ENCODE measurements at regions not wholly inside any gene's neighbourhood (a gene's known extent, or its start where the extent isn't known, plus 50 kb on each side); places are given as distances from the start of the nearest gene placed in this dataset.

GRCh38 chr1:239590556-239590955 is 204.2 kb downstream of the CHRM3 start:
- Histone ChIP-seq H3K4me1 (no peaks in the 10 kb centered on the region), H3K36me3 (replicated peaks) (no peaks in the 10 kb centered on the region), H3K27me3 (ENCODE audit: low read depth) (no peaks in the 10 kb centered on the region), H3K9me3 (no peaks in the 10 kb centered on the region; the same call in 1 of the 2 replicates), H3K4me3 (no peak overlapping the region)
- in situ Hi-C loops (cut with MboI; ENCODE audit: low sequenced_read_pairs) = no loop called here
- DNase-seq (ENCODE audit: low spot score in 2 of 2) = no peak

- no peaks in the 10 kb centered on the region for H3K27me3 ChIP-seq (ENCODE audit: low read depth)
- in situ Hi-C loops (cut with MboI; ENCODE audit: low sequenced_read_pairs) = no loop called here
- no peak for DNase-seq (ENCODE audit: low spot score in 2 of 2)
- H3K9me3 ChIP-seq = no peaks in the 10 kb centered on the region
- no peaks in the 10 kb centered on the region for H3K36me3 ChIP-seq (replicated peaks)
- H3K4me3 ChIP-seq = no peak overlapping the region
- H3K4me1 ChIP-seq = no peaks in the 10 kb centered on the region
These were observed 207.2 kb downstream of the CHRM3 start for GRCh38 chr1:239593527-239593926.

- H3K9me3 ChIP-seq = no peaks in the 10 kb centered on the region
- H3K27me3 ChIP-seq (ENCODE audit: low read depth) = no peaks in the 10 kb centered on the region
- no peaks in the 10 kb centered on the region for H3K4me1 ChIP-seq
- no peak overlapping the region for H3K4me3 ChIP-seq
- no peak for DNase-seq (ENCODE audit: low spot score in 2 of 2)
- in situ Hi-C loops (cut with MboI; ENCODE audit: low sequenced_read_pairs) = no loop called here
- no peaks in the 10 kb centered on the region for H3K36me3 ChIP-seq (replicated peaks)
These were observed 214.2 kb downstream of the CHRM3 start for GRCh38 chr1:239600588-239600987.

- in situ Hi-C loops (cut with MboI; ENCODE audit: low sequenced_read_pairs) = no loop called here
- DNase-seq (ENCODE audit: low spot score in 2 of 2) = no peak
- Histone ChIP-seq H3K4me1 (no peaks in the 10 kb centered on the region), H3K9me3 (no peaks in the 10 kb centered on the region), H3K27me3 (ENCODE audit: low read depth) (no peaks in the 10 kb centered on the region), H3K36me3 (replicated peaks) (no peaks in the 10 kb centered on the region), H3K4me3 (no peak overlapping the region)
These were observed 214.7 kb downstream of the CHRM3 start for GRCh38 chr1:239601108-239601507.

GRCh38 chr1:239603530-239603929 is 217.2 kb downstream of the CHRM3 start:
- DNase-seq (ENCODE audit: low spot score in 2 of 2) = no peak
- in situ Hi-C loops (cut with MboI; ENCODE audit: low sequenced_read_pairs) = no loop called here
- no peak overlapping the region for H3K4me3 ChIP-seq
- H3K4me1 ChIP-seq = no peaks in the 10 kb centered on the region
- no peaks in the 10 kb centered on the region for H3K27me3 ChIP-seq (ENCODE audit: low read depth)
- no peaks in the 10 kb centered on the region for H3K9me3 ChIP-seq
- H3K36me3 ChIP-seq (replicated peaks) = no peaks in the 10 kb centered on the region

GRCh38 chr1:239606850-239607400 is 220.6 kb downstream of the CHRM3 start:
- no peaks in the 10 kb centered on the region for H3K4me1 ChIP-seq
- H3K4me3 ChIP-seq = no peak overlapping the region
- H3K36me3 ChIP-seq (replicated peaks) = no peaks in the 10 kb centered on the region
- in situ Hi-C loops (cut with MboI; ENCODE audit: low sequenced_read_pairs) = no loop called here
- no peaks in the 10 kb centered on the region for H3K27me3 ChIP-seq (ENCODE audit: low read depth)
- no peak for DNase-seq (ENCODE audit: low spot score in 2 of 2)
- H3K9me3 ChIP-seq = no peaks in the 10 kb centered on the region

GRCh38 chr1:239608469-239608868 is 222.1 kb downstream of the CHRM3 start:
- H3K4me1 ChIP-seq = no peaks in the 10 kb centered on the region
- no peak for DNase-seq (ENCODE audit: low spot score in 2 of 2)
- in situ Hi-C loops (cut with MboI; ENCODE audit: low sequenced_read_pairs) = no loop called here
- no peaks in the 10 kb centered on the region for H3K9me3 ChIP-seq
- no peaks in the 10 kb centered on the region for H3K36me3 ChIP-seq (replicated peaks)
- H3K4me3 ChIP-seq = no peak overlapping the region
- H3K27me3 ChIP-seq (ENCODE audit: low read depth) = no peaks in the 10 kb centered on the region

- Histone ChIP-seq H3K9me3 (no peaks in the 10 kb centered on the region), H3K27me3 (ENCODE audit: low read depth) (no peaks in the 10 kb centered on the region), H3K4me1 (no peaks in the 10 kb centered on the region), H3K4me3 (no peak overlapping the region), H3K36me3 (replicated peaks) (no peaks in the 10 kb centered on the region)
- DNase-seq (ENCODE audit: low spot score in 2 of 2) = no peak
- in situ Hi-C loops (cut with MboI; ENCODE audit: low sequenced_read_pairs) = no loop called here
These were observed 226.0 kb downstream of the CHRM3 start for GRCh38 chr1:239612379-239612778.

- no peak for DNase-seq (ENCODE audit: low spot score in 2 of 2)
- in situ Hi-C loops (cut with MboI; ENCODE audit: low sequenced_read_pairs) = no loop called here
- Histone ChIP-seq H3K9me3 (no peaks in the 10 kb centered on the region), H3K4me1 (no peaks in the 10 kb centered on the region), H3K4me3 (no peak overlapping the region), H3K36me3 (replicated peaks) (no peaks in the 10 kb centered on the region), H3K27me3 (ENCODE audit: low read depth) (no peaks in the 10 kb centered on the region)
These were observed 230.3 kb downstream of the CHRM3 start for GRCh38 chr1:239616673-239617072.

- Histone ChIP-seq H3K36me3 (replicated peaks) (no peaks in the 10 kb centered on the region), H3K4me3 (no peak overlapping the region), H3K27me3 (ENCODE audit: low read depth) (no peaks in the 10 kb centered on the region), H3K9me3 (no peaks in the 10 kb centered on the region), H3K4me1 (no peaks in the 10 kb centered on the region)
- in situ Hi-C loops (cut with MboI; ENCODE audit: low sequenced_read_pairs) = no loop called here
- DNase-seq (ENCODE audit: low spot score in 2 of 2) = no peak
These were observed 230.9 kb downstream of the CHRM3 start for GRCh38 chr1:239617259-239617658.

- in situ Hi-C loops (cut with MboI; ENCODE audit: low sequenced_read_pairs) = no loop called here
- DNase-seq (ENCODE audit: low spot score in 2 of 2) = no peak
- Histone ChIP-seq H3K4me3 (no peak overlapping the region), H3K27me3 (ENCODE audit: low read depth) (no peaks in the 10 kb centered on the region), H3K9me3 (no peaks in the 10 kb centered on the region), H3K36me3 (replicated peaks) (no peaks in the 10 kb centered on the region), H3K4me1 (no peaks in the 10 kb centered on the region)
These were observed 231.4 kb downstream of the CHRM3 start for GRCh38 chr1:239617731-239618130.

- DNase-seq (ENCODE audit: low spot score in 2 of 2) = no peak
- no peaks in the 10 kb centered on the region for H3K36me3 ChIP-seq (replicated peaks)
- no peaks in the 10 kb centered on the region for H3K4me1 ChIP-seq
- H3K4me3 ChIP-seq = no peak overlapping the region
- no peaks in the 10 kb centered on the region for H3K9me3 ChIP-seq
- in situ Hi-C loops (cut with MboI; ENCODE audit: low sequenced_read_pairs) = no loop called here
- no peaks in the 10 kb centered on the region for H3K27me3 ChIP-seq (ENCODE audit: low read depth)
These were observed 232.8 kb downstream of the CHRM3 start for GRCh38 chr1:239619190-239619589.

- H3K27me3 ChIP-seq (ENCODE audit: low read depth) = no peaks in the 10 kb centered on the region
- H3K36me3 ChIP-seq (replicated peaks) = no peaks in the 10 kb centered on the region
These were observed 244.4 kb downstream of the CHRM3 start for GRCh38 chr1:239630767-239631166.

GRCh38 chr1:239633432-239633831 is 247.1 kb downstream of the CHRM3 start:
- Histone ChIP-seq H3K36me3 (replicated peaks) (no peaks in the 10 kb centered on the region), H3K27me3 (ENCODE audit: low read depth) (no peaks in the 10 kb centered on the region)

More at GRCh38 chr1:239630767-239631166, 244.4 kb downstream of the CHRM3 start:
- in situ Hi-C loops (cut with MboI; ENCODE audit: low sequenced_read_pairs) = no loop called here
- H3K4me1 ChIP-seq = no peaks in the 10 kb centered on the region
- no peaks in the 10 kb centered on the region for H3K9me3 ChIP-seq
- H3K4me3 ChIP-seq = no peak overlapping the region
- no peak for DNase-seq (ENCODE audit: low spot score in 2 of 2)

GRCh38 chr1:239635276-239635675 is 248.9 kb downstream of the CHRM3 start:
- DNase-seq (ENCODE audit: low spot score in 2 of 2) = no peak
- H3K27me3 ChIP-seq (ENCODE audit: low read depth) = no peaks in the 10 kb centered on the region
- H3K4me3 ChIP-seq = no peak overlapping the region
- H3K4me1 ChIP-seq = no peaks in the 10 kb centered on the region
- H3K36me3 ChIP-seq (replicated peaks) = no peaks in the 10 kb centered on the region
- in situ Hi-C loops (cut with MboI; ENCODE audit: low sequenced_read_pairs) = no loop called here
- H3K9me3 ChIP-seq = no peaks in the 10 kb centered on the region

More at GRCh38 chr1:239633432-239633831, 247.1 kb downstream of the CHRM3 start:
- H3K9me3 ChIP-seq = no peaks in the 10 kb centered on the region
- DNase-seq (ENCODE audit: low spot score in 2 of 2) = no peak
- in situ Hi-C loops (cut with MboI; ENCODE audit: low sequenced_read_pairs) = no loop called here
- no peaks in the 10 kb centered on the region for H3K4me1 ChIP-seq
- no peak overlapping the region for H3K4me3 ChIP-seq
